ENCODE measurements at regions not wholly inside any gene's neighbourhood (a gene's known extent, or its start where the extent isn't known, plus 50 kb on each side); places are given as distances from the start of the nearest gene placed in this dataset.

DNA sequence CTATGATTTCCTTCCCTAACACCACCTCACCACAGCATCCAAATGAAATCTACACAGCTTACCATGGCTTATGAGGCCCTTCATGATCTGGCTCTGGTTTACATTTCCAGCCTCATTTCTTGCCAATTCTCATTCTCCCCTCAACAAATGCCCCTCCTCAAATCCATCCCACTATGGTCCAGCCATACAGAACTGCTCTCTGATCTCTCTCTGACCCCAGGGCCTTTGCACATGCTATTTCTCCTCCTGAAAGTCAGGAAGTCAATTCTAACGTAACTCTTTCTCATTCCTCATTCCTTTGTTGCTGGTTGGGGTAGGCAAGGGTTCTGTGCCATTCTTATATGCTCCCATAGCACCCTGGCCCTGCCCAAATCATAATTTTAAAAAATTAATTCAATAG lies 120.0 kb downstream of the LRIG2 start:
- H4K91ac ChIP-seq (replicated peaks; ENCODE audit: insufficient read length, low read length) = no peak overlapping the region
- H2BK20ac ChIP-seq (ENCODE audit: low read length) = no peak overlapping the region
- H3K79me2 ChIP-seq (ENCODE audit: control insufficient read depth in 1 of 2, insufficient read depth in 2 of 2, low read length in 2 of 2) = no peaks in the 10 kb centered on the region
- no peak overlapping the region for H2BK120ac ChIP-seq (replicated peaks; ENCODE audit: low read depth, low read length)
- no peaks in the 10 kb centered on the region for H3K36me3 ChIP-seq (ENCODE audit: control insufficient read depth in 2 of 4, insufficient read depth in 4 of 4, low read length in 3 of 4)
- no peak overlapping the region for H3K14ac ChIP-seq (ENCODE audit: insufficient read length)
- no peaks in the 10 kb centered on the region for H3K23me2 ChIP-seq (ENCODE audit: low read depth, low read length)
- no peak overlapping the region for H2BK15ac ChIP-seq (ENCODE audit: low read length)
- no peak overlapping the region for H3K4me2 ChIP-seq (ENCODE audit: insufficient read depth in 1 of 2, low read depth in 2 of 2, low read length in 2 of 2)
- DNase-seq (ENCODE audit: low read depth in 1 of 2, low spot score in 2 of 2) = no peak
- H3K9ac ChIP-seq (replicated peaks in 1 of 4; ENCODE audit: extremely low read depth in 1 of 4, low read depth in 3 of 4, low read length in 3 of 4) = no peak overlapping the region
- H3K18ac ChIP-seq (ENCODE audit: extremely low read depth, low read length) = no peak overlapping the region
- no peak overlapping the region for H2AFZ ChIP-seq (ENCODE audit: low read length)
- TF ChIP-seq TBP (IDR thresholded peaks at IDR 0.05; ENCODE audit: low read depth, low read length) (no peak), KDM1A (IDR thresholded peaks at IDR 0.05; ENCODE audit: borderline replicate concordance, low read length) (peak; percentile 41; the same call in 1 of the 2 replicates)
- H2BK12ac ChIP-seq (ENCODE audit: low read depth, low read length) = no peak overlapping the region
- POLR2A ChIA-PET (ENCODE audit: partially characterized antibody) = no interaction called here
- H3K4ac ChIP-seq (replicated peaks; ENCODE audit: insufficient read length, low read depth, low read length) = no peak overlapping the region
- no peak overlapping the region for H3K56ac ChIP-seq (replicated peaks; ENCODE audit: insufficient read length, low read depth, low read length)
- no peak overlapping the region for H3K27ac ChIP-seq (ENCODE audit: low read depth, low read length)
- CTCF ChIA-PET (ENCODE audit: partially characterized antibody) = interaction anchor here (1.4 kb wide), 1 partner anchor 51 kb away, joined by 5 read pairs; no protein-coding TSS in a partner anchor
- WGBS, 2 experiments (ENCODE audit: extremely low coverage in 1 of 2, insufficient coverage in 1 of 2, insufficient read length in 1 of 2, insufficient replicate concordance in 2 of 2, low coverage in 1 of 2, low lambda C conversion rate in 2 of 2, missing lambda C conversion rate in 1 of 2) = 80% methylated on average over 1 of the region's 1 CpG; no CpG with 5 or more reads in 1 of the 2 experiments
- H4K5ac ChIP-seq (ENCODE audit: insufficient read length, low read depth, low read length) = no peak overlapping the region
- H4K8ac ChIP-seq (ENCODE audit: extremely low read depth, insufficient read depth, low read length) = no peak overlapping the region
- no peak for FAIRE-seq
- H3K9me3 ChIP-seq (ENCODE audit: insufficient read depth in 2 of 2, low read depth in 1 of 2, low read length in 1 of 2) = no peaks in the 10 kb centered on the region
- no peaks in the 10 kb centered on the region for H3K27me3 ChIP-seq (replicated peaks in 1 of 4; ENCODE audit: control insufficient read depth in 3 of 4, extremely low read depth in 1 of 4, insufficient read depth in 3 of 4, low read length in 3 of 4)
- no peak overlapping the region for H3K23ac ChIP-seq (ENCODE audit: insufficient read length)
- no peak overlapping the region for H2AK5ac ChIP-seq (ENCODE audit: low read depth, low read length)
- no peak overlapping the region for H3K4me3 ChIP-seq (ENCODE audit: extremely low read depth in 1 of 4, insufficient read depth in 2 of 4, low read depth in 3 of 4, low read length in 4 of 4)
- no peak overlapping the region for H2BK5ac ChIP-seq (ENCODE audit: low read depth, low read length)
- peaks cover 0 to 3% (median 2%) of the 10 kb centered on the region in 4 experiments; a peak in 5 of 7 replicates for H3K4me1 ChIP-seq (replicated peaks in 1 of 4; ENCODE audit: control insufficient read depth in 3 of 4, insufficient read depth in 4 of 4, low read length in 3 of 4)
- H4K20me1 ChIP-seq (replicated peaks in 1 of 2; ENCODE audit: control insufficient read depth in 1 of 2, insufficient read depth in 2 of 2, low read length in 2 of 2) = no peaks in the 10 kb centered on the region
- no peaks in the 10 kb centered on the region for H3K79me1 ChIP-seq (ENCODE audit: low read depth, low read length)

Data from H1 (cell line).